NCI-H146 (cell line): ENCODE measurements at regions not wholly inside any gene's neighbourhood (a gene's known extent, or its start where the extent isn't known, plus 50 kb on each side); places are given as distances from the start of the nearest gene placed in this dataset.

Source experiments
- DNase-seq: peaks from one replicate; lab custom pipeline; 2025; lab: John Stamatoyannopoulos, UW

GRCh38 chr20:10954137-10954840 lies 280.5 kb upstream of the JAG1 start:
- no peak for DNase-seq

GRCh38 chr20:10954908-10955580 lies 281.2 kb upstream of the JAG1 start:
- DNase-seq, result no peak

- no peak for DNase-seq
Measured at GRCh38 chr20:10958279-10958678, 284.5 kb upstream of the JAG1 start.

GRCh38 chr20:10960416-10960815 lies 286.6 kb upstream of the JAG1 start:
- no peak for DNase-seq

DNA sequence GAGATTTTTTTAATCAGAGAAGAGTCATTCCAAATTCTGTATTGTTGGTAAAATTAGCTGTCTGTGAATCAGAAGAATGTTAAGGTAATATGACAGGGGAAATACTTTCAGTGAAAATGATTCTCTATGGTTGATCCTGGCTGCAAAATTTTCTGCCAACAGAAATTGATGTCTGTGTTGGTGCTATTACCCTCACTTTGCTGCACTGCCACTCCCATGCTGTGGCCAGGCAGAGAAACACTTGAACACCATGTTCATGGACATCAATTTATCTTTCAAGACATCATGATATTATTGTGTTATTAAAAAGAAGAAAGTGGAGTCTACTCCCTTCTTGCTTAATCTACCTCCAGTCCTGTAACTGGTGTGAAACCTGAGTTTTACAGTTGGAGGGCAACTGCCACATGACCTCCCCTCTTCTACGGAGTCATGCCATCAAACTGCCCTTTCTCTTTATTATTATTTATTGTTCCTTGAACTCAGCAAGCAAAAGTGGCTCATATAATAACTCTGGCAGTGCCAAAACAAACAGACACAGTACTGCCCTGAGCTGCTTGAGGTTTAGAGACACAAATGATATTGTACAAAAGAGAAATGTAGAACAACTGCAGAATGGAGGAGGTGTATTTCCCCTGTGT lies 288.0 kb upstream of the JAG1 start:
- DNase-seq, result no peak

DNA sequence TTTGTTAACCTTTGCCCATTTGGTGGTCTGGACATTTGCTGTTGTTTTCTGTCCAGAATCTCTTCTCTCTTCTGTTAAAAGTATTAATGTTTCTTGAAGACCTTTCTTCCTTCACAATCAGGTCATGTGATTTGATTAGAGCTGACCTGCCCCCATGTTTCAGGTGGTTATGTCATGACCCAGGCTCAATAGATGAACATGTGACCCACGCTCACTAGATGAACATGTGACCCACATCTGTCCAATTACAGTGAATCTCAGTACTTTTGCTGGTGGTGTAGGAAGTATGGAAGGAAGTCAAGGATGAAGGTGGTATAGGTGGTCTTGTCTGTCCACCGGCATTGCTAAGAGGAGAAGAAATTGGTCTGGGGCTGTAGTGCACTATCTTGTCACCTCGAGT lies 289.1 kb upstream of the JAG1 start:
- DNase-seq, result no peak

- no peak for DNase-seq
Measured at GRCh38 chr20:10963717-10964266, 290.0 kb upstream of the JAG1 start.

DNA sequence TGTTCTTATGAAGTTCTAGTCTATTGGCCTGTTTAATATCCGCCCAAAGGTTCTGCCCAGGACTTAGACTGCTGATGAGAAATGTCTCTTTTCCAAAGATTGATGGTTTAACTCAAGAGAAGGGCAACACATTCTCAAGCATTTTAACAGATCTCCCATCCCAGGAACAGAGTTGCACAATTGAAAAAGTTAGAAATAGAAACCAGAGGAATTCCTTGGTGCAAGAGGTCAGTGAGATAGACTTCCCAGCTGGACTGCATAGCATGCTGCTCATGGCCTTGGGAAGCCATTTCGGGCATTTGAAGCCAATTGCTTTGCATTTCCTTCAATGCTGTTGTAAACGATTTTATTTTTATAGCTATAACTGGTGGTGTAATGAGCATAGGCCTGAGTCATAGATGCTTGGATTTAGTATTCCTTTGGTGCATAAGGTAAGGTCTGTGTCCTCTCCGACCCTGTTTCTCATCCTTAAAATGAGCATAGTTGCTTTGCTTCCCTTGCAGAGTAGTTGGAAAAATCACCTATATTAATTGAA lies 292.2 kb upstream of the JAG1 start:
- DNase-seq, result no peak

DNA sequence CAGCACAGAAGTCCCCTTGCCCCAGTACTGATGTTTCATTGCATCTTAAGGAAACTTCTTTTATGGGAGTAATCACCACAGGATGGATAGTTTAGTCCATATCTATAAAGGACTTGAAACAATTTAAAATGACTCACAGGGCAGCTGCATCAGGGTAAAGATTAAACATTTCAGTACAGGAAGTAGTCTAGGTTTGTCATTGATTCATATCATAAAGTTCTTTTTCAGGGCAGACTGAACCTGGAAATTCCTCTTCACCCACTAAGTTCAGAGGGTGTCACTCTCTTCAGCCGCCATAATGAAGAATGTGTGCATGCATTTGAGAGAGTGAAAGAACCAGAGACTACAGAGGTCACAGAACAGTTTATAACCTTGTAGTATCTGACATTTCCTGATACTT lies 296.3 kb upstream of the JAG1 start:
- DNase-seq, result no peak

DNA sequence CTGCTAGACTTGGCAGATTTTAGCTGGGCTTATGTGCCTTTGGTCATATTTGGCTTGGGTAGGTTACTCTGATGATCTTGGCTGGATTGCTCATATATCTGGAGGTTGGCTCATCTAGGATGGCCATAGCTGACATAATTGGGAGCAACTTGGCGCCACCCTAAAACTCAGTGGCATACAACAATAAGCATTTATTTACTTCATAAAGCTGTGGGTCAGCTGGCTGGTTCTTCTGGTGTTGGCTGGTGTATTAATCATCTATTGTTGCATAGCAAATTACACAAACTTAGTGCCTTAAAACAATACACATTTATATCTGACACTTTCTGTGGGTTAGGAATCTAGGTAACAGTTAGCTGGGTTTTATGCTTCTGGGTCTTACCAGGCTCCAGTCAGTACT lies 297.3 kb upstream of the JAG1 start:
- no peak for DNase-seq

DNA sequence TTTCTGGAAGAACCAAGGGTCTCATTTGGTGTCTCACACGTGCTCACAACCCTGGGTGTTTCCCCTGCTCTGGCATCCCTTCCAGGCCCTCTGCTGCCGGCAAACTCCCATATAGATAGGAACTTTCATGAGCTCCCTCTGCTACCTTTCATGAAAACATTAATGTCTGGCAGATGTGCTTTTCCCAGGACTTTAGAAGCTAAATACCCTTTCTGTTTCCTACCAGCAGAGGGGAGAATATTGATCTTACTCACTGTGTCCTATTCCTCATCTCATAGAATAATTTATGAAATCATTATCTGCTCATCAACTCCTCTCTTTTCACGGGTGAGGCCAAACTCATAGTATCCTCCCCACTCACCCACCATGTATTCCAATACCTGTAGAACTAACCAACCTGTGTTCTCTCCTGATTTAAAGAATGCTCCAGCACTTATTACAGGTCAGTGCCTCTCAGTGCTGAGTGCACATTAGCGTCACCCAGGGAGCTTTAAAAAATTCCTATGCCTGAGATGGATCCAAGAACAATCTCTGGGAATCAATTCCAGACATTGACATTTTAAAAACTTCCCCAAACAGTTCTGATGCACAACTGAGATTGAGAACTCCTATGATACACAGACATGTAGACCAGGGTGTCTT lies 298.5 kb upstream of the JAG1 start:
- no peak for DNase-seq

DNA sequence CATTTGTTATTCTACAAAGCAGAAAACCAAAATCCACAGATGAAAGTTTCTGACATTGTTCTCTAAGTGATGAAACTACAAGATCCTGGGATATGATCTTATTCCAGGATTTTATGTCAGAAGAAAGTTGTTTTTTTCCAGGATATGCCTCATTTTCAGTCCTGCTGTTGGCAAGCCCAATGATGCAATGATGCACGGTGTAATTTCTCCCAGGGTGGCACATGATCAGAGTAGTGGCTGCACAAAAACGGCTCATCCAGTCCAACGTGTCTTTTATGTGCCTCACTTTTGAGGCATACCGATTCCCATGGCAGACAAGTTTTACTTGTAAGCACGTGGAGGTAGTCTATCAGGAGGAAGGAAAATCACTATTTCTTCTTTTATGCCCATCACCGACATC lies 302.3 kb upstream of the JAG1 start:
- DNase-seq, result no peak

DNA sequence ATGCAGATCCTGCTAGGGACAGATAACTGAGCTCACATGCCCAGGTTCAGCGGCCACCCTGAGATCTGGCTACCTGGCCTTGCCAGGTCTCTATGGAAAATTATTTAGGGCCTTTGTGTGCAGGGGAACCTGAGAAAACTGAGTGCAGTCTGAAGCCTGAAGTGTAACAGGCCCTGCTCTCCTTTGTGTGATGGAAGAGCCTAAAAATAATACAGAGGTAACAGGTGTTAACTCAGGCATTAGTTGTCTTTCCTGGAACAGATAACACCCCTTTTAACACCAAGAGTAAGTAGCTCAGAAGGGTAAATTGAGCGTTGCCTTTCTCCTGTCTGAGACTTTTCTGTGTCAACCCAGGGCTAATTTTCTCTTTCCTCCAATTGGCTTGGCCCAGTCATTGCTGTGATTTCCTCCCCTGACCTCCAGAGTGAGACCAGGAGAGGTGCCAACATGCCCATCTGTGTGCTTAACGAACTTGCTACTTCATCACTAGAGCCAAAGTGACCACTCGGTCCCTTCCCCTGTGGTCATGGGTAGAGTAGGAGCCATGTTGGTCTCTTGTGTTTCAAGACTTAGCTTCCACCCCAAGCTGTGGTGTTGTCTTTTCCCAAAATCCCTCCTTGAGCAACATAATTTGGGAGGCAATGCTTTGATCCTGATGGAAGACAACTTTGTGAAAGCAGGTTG lies 304.4 kb upstream of the JAG1 start:
- no peak for DNase-seq

- DNase-seq, result no peak
Measured at GRCh38 chr20:10978713-10979112, 304.9 kb upstream of the JAG1 start.

- DNase-seq, result no peak
Measured at GRCh38 chr20:10982692-10983091, 308.9 kb upstream of the JAG1 start.

GRCh38 chr20:10984294-10984693 lies 310.5 kb upstream of the JAG1 start:
- DNase-seq, result peak; percentile 46

GRCh38 chr20:10984913-10985312 lies 311.1 kb upstream of the JAG1 start:
- DNase-seq, result peak; percentile 43

DNA sequence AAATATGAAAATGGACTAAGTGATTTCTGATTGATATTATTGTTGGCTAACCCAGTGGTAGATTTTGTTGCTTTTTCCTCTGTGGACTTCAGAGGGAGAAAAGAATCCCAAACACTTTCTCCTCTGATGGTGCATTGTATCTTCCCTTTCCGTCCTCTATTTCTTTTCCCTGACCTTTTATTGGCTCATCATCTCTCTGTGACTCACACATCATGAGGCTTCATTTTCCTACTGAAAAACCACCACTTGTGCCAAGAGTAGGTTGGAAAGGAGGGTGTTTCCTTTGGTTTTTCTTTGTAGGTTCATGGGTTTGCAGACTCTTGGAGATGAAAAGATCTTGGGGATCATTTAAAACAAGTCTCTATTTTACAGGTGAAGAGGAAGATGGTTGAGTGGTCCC lies 311.7 kb upstream of the JAG1 start:
- no peak for DNase-seq

DNA sequence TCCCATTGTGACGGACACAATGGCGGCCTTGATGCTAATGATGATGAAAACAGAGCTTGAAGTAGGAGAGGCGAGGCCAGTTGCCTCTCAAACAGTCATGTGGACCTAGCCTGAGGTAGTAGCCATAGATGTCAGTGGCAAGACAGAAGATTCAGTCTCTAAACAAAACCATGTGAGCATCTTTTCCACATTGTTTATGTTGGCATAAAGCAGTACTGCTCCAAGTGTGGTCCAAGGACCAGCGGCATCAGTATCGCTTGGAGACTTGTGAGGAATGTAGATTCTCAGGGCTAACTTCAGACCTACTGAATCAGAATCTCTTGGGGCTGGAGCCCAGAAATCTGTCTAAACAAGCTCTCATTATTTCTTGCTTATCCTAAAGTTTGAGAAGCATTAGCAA lies 312.8 kb upstream of the JAG1 start:
- DNase-seq, result no peak

DNA sequence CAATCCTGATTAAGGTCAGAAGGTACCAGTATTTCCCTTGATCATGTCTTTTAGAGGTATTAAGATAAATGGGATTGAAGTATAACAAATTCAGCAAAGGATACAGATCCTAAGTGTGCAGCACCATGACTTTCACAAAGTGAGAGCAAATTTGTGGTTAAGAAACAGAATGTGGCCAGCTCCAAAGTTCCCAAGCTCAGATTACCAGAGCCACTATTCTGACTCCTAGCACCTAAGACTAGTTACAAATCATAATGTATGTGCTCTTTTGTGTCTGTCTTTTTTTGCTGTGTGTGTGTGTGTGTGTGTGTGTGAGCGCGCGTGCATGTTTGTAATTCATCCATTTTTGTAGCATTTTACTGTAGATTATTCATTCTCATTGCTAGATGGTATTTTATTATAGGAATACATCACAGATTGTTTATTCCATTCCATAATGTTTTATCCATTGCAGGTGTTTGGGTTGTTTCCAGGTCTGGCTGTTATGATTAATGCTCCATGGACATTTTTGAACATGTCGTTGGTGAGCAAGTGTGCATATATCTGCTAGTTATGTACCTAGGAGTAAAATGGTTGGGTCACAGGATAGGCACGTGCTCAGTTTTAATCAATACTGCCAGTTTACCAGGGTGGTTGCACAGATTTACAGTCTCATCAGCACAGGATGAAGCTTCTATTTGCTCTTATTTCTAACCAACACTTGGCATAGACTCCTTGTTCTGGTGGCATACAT lies 314.0 kb upstream of the JAG1 start:
- DNase-seq, result no peak
